ENCODE measurements at regions not wholly inside any gene's neighbourhood (a gene's known extent, or its start where the extent isn't known, plus 50 kb on each side); places are given as distances from the start of the nearest gene placed in this dataset.
"Not testable (repeated sequence)": the region's sequence is repeated elsewhere in the genome, so short reads cannot be mapped to it uniquely, and the experiment has no call there.

GRCh38 chr6:86456821-86457220, 480.5 kb upstream of the HTR1E start:
- no peak for TF ChIP-seq CTCF (conservative IDR thresholded peaks at IDR 0.05; ENCODE audit: low read depth, low read length)
- no peak for DNase-seq (ENCODE audit: low read depth)
- H3K4me3 ChIP-seq (ENCODE audit: low read depth, low read length) = no peak overlapping the region

GRCh38 chr6:86453232-86453631, 484.1 kb upstream of the HTR1E start:
- no peak for TF ChIP-seq CTCF (conservative IDR thresholded peaks at IDR 0.05; ENCODE audit: low read depth, low read length)
- no peak overlapping the region for H3K4me3 ChIP-seq (ENCODE audit: low read depth, low read length)
- no peak for DNase-seq (ENCODE audit: low read depth)

DNA sequence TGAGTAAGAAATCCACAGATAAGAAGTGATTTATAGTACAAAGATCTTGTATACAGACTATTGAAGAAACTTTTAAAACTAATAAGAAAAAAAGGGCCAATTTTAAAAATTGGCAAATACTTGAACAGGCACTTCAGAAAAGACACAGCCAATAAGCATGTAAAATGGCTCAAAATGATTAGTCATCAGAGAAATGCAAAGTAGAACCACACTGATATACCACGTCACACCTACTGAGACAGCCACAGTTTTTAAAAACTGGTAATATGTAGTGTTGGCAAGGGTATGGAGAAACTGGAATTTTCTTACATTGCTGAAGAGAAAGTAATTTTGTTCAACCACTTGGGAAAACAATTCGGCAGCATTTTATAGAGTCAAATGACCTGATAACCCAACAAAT, 488.9 kb upstream of the HTR1E start:
- H3K4me3 ChIP-seq (ENCODE audit: low read depth, low read length) = no peak overlapping the region
- DNase-seq (ENCODE audit: low read depth) = no peak
- no peak for TF ChIP-seq CTCF (conservative IDR thresholded peaks at IDR 0.05; ENCODE audit: low read depth, low read length)

GRCh38 chr6:86440608-86441007, 496.7 kb upstream of the HTR1E start:
- no peak for TF ChIP-seq CTCF (conservative IDR thresholded peaks at IDR 0.05; ENCODE audit: low read depth, low read length)
- no peak for DNase-seq (ENCODE audit: low read depth)
- no peak overlapping the region for H3K4me3 ChIP-seq (ENCODE audit: low read depth, low read length)

- no peak for TF ChIP-seq CTCF (conservative IDR thresholded peaks at IDR 0.05; ENCODE audit: low read depth, low read length)
- DNase-seq (ENCODE audit: low read depth) = no peak
- H3K4me3 ChIP-seq (ENCODE audit: low read depth, low read length) = no peak overlapping the region
These were observed 513.8 kb upstream of the HTR1E start for GRCh38 chr6:86423571-86423970.

DNA sequence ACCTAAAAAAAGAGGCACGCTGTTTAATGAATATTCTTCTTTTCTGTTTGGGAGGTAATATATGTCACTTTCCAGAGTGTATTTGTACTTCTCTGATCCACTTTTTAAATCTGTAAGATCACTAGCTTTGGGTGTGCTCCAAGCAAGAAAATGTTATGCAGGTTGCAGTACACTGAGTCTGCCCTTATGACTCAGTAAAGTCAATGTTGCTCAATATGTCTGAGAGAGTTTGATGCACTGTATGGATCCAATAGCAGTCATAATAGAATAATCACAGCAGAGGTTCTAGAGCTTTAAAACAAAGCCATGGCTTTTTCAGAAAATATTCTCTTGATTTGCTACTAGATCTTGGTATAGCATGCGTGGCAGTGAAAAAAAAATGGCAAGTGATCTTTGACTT, 525.3 kb upstream of the HTR1E start:
- no peak overlapping the region for H3K4me3 ChIP-seq (ENCODE audit: low read depth, low read length)
- no peak for TF ChIP-seq CTCF (conservative IDR thresholded peaks at IDR 0.05; ENCODE audit: low read depth, low read length)
- DNase-seq (ENCODE audit: low read depth) = no peak

- no peak for DNase-seq (ENCODE audit: low read depth)
- no peak overlapping the region for H3K4me3 ChIP-seq (ENCODE audit: low read depth, low read length)
- TF ChIP-seq CTCF (conservative IDR thresholded peaks at IDR 0.05; ENCODE audit: low read depth, low read length) = no peak
These were observed 530.2 kb upstream of the HTR1E start for GRCh38 chr6:86407128-86407527.

DNA sequence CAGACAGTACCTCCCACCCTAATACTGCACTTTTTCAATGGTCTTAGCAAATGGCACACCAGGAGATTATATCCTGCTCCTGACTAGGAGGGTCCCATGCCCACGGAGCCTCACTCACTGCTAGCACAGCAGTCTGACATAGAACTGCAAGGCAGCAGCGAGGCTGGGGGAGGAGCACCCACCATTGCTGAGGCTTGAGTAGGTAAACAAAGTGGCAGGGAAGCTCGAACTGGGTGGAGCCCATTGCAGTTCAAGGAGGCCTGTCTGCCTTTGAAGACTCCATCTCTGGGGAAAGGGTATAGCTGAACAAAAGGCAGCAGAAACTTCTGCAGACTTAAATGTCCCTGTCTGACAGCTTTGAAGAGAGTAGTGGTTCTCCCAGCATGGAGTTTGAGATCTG, 544.5 kb upstream of the HTR1E start:
- DNase-seq (ENCODE audit: low read depth); H3K4me3 ChIP-seq (ENCODE audit: low read depth, low read length): not testable (repeated sequence)

All from choroid plexus epithelial cell (primary cell).